ENCODE measurements at regions not wholly inside any gene's neighbourhood (a gene's known extent, or its start where the extent isn't known, plus 50 kb on each side); places are given as distances from the start of the nearest gene placed in this dataset.

DNA sequence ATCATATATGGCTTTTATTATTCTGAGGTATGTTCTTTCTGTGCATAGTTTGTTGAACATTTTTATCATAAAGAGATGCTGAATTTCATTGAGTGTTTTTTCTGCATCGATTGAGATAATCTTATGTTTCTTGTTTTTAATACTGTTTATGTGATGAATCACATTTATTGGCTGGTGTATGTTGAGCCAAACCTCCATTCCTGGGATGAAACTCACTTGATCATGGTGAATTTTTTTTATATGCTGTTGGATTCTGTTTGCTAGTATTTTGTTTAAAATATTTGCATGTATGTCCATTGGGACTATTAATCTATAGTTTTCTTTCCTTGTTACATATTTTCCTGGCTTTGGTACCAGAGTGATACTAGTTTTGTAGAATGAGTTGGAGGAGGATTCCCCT, 500.2 kb downstream of the CDH11 start:
- TF ChIP-seq, protein P1, sequence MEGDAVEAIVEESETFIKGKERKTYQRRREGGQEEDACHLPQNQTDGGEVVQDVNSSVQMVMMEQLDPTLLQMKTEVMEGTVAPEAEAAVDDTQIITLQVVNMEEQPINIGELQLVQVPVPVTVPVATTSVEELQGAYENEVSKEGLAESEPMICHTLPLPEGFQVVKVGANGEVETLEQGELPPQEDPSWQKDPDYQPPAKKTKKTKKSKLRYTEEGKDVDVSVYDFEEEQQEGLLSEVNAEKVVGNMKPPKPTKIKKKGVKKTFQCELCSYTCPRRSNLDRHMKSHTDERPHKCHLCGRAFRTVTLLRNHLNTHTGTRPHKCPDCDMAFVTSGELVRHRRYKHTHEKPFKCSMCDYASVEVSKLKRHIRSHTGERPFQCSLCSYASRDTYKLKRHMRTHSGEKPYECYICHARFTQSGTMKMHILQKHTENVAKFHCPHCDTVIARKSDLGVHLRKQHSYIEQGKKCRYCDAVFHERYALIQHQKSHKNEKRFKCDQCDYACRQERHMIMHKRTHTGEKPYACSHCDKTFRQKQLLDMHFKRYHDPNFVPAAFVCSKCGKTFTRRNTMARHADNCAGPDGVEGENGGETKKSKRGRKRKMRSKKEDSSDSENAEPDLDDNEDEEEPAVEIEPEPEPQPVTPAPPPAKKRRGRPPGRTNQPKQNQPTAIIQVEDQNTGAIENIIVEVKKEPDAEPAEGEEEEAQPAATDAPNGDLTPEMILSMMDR (IDR thresholded peaks at IDR 0.05), result no peak
- TF ChIP-seq POLR2A (IDR thresholded peaks at IDR 0.05), result no peak

Measured in thyroid gland (tissue), 4 donors.